ENCODE measurements at regions not wholly inside any gene's neighbourhood (a gene's known extent, or its start where the extent isn't known, plus 50 kb on each side); places are given as distances from the start of the nearest gene placed in this dataset.
"Not testable (repeated sequence)": the region's sequence is repeated elsewhere in the genome, so short reads cannot be mapped to it uniquely, and the experiment has no call there.

DNA sequence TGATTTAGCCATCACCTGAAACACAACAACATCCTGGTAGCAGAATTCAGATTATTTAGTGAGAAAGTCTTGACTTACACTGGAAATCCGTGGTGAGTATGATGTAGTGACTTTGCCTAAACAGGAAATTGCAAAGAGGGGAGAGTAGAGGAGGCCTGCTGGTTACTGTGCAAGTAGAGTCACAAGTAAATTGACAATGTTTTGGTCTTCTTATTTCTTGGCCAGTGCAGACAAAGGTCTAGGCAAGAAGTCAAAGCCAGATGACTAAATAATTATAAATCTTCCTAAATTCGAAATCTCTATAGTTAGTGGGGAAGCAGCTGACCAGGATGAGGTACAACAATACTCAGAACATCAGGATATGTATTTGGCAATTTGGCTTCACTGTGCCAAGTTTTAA, 159.5 kb upstream of the KCTD3 start:
- Histone ChIP-seq H3K36me3 (ENCODE audit: low read depth, low read length) (no peaks in the 10 kb centered on the region), H3K9me3 (ENCODE audit: low read length) (no peaks in the 10 kb centered on the region), H3F3A (ENCODE audit: low read length, unreplicated experiment) (no peaks in the 10 kb centered on the region), H3K4me3 (ENCODE audit: low read length) (no peak overlapping the region), H3K79me2 (ENCODE audit: low read length) (no peaks in the 10 kb centered on the region), H3K9me2 (replicated peaks; ENCODE audit: low read length) (no peaks in the 10 kb centered on the region), H3K4me2 (ENCODE audit: low read length) (no peak overlapping the region), H2AFZ (ENCODE audit: low read length) (no peak overlapping the region), H3K27me3 (ENCODE audit: low read length) (no peaks in the 10 kb centered on the region), H3K9ac (ENCODE audit: low read length) (no peak overlapping the region), H4K20me1 (ENCODE audit: low read length) (no peaks in the 10 kb centered on the region), H3K27ac (ENCODE audit: low read length) (no peak overlapping the region), H3K4me1 (ENCODE audit: insufficient read depth, low read length) (peaks cover 11% of the 10 kb centered on the region)
- ChIA-PET CTCF (no interaction called here), POLR2A (ENCODE audit: unreplicated experiment) (no interaction called here)
- TF ChIP-seq EZH2phosphoT487 (IDR thresholded peaks at IDR 0.05; ENCODE audit: borderline replicate concordance, low read length) (no peak), EZH2 (IDR thresholded peaks at IDR 0.05; ENCODE audit: low read length, unreplicated experiment) (no peak)
- TF ChIP-seq, protein P1, sequence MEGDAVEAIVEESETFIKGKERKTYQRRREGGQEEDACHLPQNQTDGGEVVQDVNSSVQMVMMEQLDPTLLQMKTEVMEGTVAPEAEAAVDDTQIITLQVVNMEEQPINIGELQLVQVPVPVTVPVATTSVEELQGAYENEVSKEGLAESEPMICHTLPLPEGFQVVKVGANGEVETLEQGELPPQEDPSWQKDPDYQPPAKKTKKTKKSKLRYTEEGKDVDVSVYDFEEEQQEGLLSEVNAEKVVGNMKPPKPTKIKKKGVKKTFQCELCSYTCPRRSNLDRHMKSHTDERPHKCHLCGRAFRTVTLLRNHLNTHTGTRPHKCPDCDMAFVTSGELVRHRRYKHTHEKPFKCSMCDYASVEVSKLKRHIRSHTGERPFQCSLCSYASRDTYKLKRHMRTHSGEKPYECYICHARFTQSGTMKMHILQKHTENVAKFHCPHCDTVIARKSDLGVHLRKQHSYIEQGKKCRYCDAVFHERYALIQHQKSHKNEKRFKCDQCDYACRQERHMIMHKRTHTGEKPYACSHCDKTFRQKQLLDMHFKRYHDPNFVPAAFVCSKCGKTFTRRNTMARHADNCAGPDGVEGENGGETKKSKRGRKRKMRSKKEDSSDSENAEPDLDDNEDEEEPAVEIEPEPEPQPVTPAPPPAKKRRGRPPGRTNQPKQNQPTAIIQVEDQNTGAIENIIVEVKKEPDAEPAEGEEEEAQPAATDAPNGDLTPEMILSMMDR (conservative IDR thresholded peaks at IDR 0.05; ENCODE audit: low read depth, low read length): no peak
- intact Hi-C loops (cut with micrococcal nuclease): no loop called here
- no TSS peak for BruUV-seq (replicated peaks)
- DNase-seq (no peak), ATAC-seq (no peak)

DNA sequence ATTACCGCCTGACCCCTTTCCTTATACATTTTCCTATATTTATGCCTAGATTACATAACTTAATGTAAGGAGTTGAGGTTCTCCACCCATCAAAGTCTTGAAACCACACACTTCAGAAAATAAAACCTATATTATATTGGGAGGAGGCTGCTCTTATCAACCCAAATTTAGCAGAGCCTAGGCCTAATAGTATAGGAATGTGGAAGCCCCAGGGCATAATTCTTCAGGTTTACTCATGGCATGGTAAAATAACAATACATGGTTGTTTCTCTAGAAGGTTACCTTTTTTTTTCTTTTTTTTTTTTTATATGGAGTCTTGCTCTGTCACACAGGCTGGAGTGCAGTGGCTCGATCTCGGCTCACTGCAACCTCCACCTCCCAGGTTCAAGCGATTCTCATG, 157.6 kb upstream of the KCTD3 start:
- H4K20me1 ChIP-seq (ENCODE audit: low read length); CTCF ChIA-PET; H3F3A ChIP-seq (ENCODE audit: low read length, unreplicated experiment); H3K36me3 ChIP-seq (ENCODE audit: low read depth, low read length); H3K27me3 ChIP-seq (ENCODE audit: low read length); H3K79me2 ChIP-seq (ENCODE audit: low read length); H3K9me3 ChIP-seq (ENCODE audit: low read length); H3K4me3 ChIP-seq (ENCODE audit: low read length); BruUV-seq (replicated peaks); POLR2A ChIA-PET (ENCODE audit: unreplicated experiment); H3K9ac ChIP-seq (ENCODE audit: low read length); H3K27ac ChIP-seq (ENCODE audit: low read length); H2AFZ ChIP-seq (ENCODE audit: low read length); intact Hi-C loops (cut with micrococcal nuclease); H3K9me2 ChIP-seq (replicated peaks; ENCODE audit: low read length): not testable (repeated sequence)
- peaks cover 11% of the 10 kb centered on the region for H3K4me1 ChIP-seq (ENCODE audit: insufficient read depth, low read length)
- DNase-seq (peak; percentile 96), ATAC-seq (peak; percentile 96)
- H3K4me2 ChIP-seq (ENCODE audit: low read length): 0 out of 2 replicates have a peak overlapping the region, but pooled peaks have one; percentile 3

DNA sequence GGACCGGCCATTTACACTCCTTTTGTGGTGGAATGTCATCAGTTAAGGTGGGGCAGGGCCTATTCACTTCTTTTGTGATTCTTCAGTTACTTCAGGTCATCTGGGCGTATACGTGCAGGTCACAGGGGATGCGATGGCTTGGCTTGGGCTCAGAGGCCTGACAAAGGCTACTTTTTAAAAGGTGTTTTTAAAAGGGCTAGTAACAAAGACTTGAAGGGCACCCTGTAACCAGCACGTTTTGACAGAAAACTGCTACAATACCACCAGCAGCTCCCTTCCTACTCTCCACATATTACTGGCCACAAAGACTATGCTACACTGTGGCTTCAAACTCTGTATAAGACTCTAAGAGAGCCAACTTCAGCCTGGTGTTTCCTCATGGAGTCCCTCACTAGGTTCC, 151.6 kb upstream of the KCTD3 start:
- BruUV-seq (replicated peaks); POLR2A ChIA-PET (ENCODE audit: unreplicated experiment); DNase-seq; H3K27me3 ChIP-seq (ENCODE audit: low read length); H3K36me3 ChIP-seq (ENCODE audit: low read depth, low read length); H3K9me2 ChIP-seq (replicated peaks; ENCODE audit: low read length); H4K20me1 ChIP-seq (ENCODE audit: low read length); H2AFZ ChIP-seq (ENCODE audit: low read length); H3K27ac ChIP-seq (ENCODE audit: low read length); H3K9me3 ChIP-seq (ENCODE audit: low read length); H3F3A ChIP-seq (ENCODE audit: low read length, unreplicated experiment); CTCF ChIA-PET; H3K79me2 ChIP-seq (ENCODE audit: low read length); H3K4me3 ChIP-seq (ENCODE audit: low read length); ATAC-seq; H3K4me2 ChIP-seq (ENCODE audit: low read length); H3K9ac ChIP-seq (ENCODE audit: low read length): not testable (repeated sequence)
- peaks cover 30% of the 10 kb centered on the region for H3K4me1 ChIP-seq (ENCODE audit: insufficient read depth, low read length)
- intact Hi-C loops (cut with micrococcal nuclease): loop anchor here (5.0 kb wide), 1 partner anchor 553 kb away; no protein-coding TSS in a partner anchor

DNA sequence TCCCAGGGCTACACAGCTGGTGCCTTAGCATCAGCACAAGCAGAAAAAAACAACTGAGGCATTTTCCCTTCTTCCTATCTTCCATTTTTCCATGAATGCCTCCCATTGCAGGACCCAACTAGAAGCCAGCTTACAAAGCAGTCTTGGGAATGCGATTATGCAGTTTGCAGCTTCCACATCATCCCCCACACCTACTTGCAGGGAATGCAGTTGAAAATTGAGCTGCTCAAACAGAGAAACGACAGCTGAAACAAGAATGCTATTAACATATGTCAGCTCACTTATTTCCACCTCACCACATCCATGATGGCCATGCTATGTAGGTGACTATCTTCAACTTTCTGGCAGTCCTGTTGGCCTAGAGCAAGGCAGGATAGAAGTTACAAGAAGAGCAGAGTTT, 150.6 kb upstream of the KCTD3 start:
- H4K20me1 ChIP-seq (ENCODE audit: low read length): no peaks in the 10 kb centered on the region
- intact Hi-C loops (cut with micrococcal nuclease): loop anchor here (2.0 to 5.0 kb wide), 2 partner anchors 100 to 554 kb away; no protein-coding TSS in a partner anchor
- H3K79me2 ChIP-seq (ENCODE audit: low read length): no peaks in the 10 kb centered on the region
- H3K9ac ChIP-seq (ENCODE audit: low read length): no peak overlapping the region
- no peak overlapping the region for H2AFZ ChIP-seq (ENCODE audit: low read length)
- CTCF ChIA-PET: no interaction called here
- ATAC-seq (peak; percentile 17), DNase-seq (no peak)
- no peak for TF ChIP-seq EZH2phosphoT487 (IDR thresholded peaks at IDR 0.05; ENCODE audit: borderline replicate concordance, low read length)
- no peak for TF ChIP-seq EZH2 (IDR thresholded peaks at IDR 0.05; ENCODE audit: low read length, unreplicated experiment)
- TF ChIP-seq, protein P1 (conservative IDR thresholded peaks at IDR 0.05; ENCODE audit: low read depth, low read length): no peak
- H3K27ac ChIP-seq (ENCODE audit: low read length): peak overlapping the region; percentile 18
- H3K9me2 ChIP-seq (replicated peaks; ENCODE audit: low read length): no peaks in the 10 kb centered on the region
- H3K36me3 ChIP-seq (ENCODE audit: low read depth, low read length): no peaks in the 10 kb centered on the region
- peak overlapping the region; percentile 51 for H3K4me2 ChIP-seq (ENCODE audit: low read length)
- no peak overlapping the region for H3K4me3 ChIP-seq (ENCODE audit: low read length)
- POLR2A ChIA-PET (ENCODE audit: unreplicated experiment): no interaction called here
- no peaks in the 10 kb centered on the region for H3F3A ChIP-seq (ENCODE audit: low read length, unreplicated experiment)
- no peaks in the 10 kb centered on the region for H3K9me3 ChIP-seq (ENCODE audit: low read length)
- H3K4me1 ChIP-seq (ENCODE audit: insufficient read depth, low read length): peaks cover 35% of the 10 kb centered on the region
- BruUV-seq (replicated peaks): no TSS peak
- no peaks in the 10 kb centered on the region for H3K27me3 ChIP-seq (ENCODE audit: low read length)

Measured in PC-3 (cell line).